HCT116 (cell line): ENCODE measurements at regions not wholly inside any gene's neighbourhood (a gene's known extent, or its start where the extent isn't known, plus 50 kb on each side); places are given as distances from the start of the nearest gene placed in this dataset.

ENCODE experiments used
- ATAC-seq: fragments of 200-7000 bp; cut with Tn5 transposase; 2 replicates; pipeline ENCODE4 v1.9.1; 2020; ENCODE audit warnings: mild to moderate bottlenecking, moderate library complexity
- BruUV-seq: library from RNA; stranded (reverse); fragments of 400-500 nt; replicated peaks from 2 replicates; lab custom pipeline; 2021; lab: Mats Ljungman, UMichigan
- CTCF ChIA-PET: fragments of 300-600 bp; sonication (Branson Sonifier 250); formaldehyde crosslinking; loops from one replicate; lab custom pipeline; 2021; ENCODE audit warnings: antibody characterized with exemption; lab: Charles Lee
- POLR2A ChIA-PET: fragments of 300-600, 350-600 bp; sonication (Branson Sonifier 250); formaldehyde crosslinking; loops from one replicate; lab custom pipeline; 2021; ENCODE audit warnings: antibody characterized with exemption; lab: Charles Lee
- RAD21 ChIA-PET, 2 experiments: fragments of 300-600 bp; sonication (Branson Sonifier 250); formaldehyde crosslinking; loops; one replicate each; lab custom pipeline; 2023; ENCODE audit warnings: low total read pairs in 2 of 2; ENCODE audit not compliant: uncharacterized antibody in 2 of 2, unreplicated experiment in 2 of 2, low non-redundant PET in 1 of 2; lab: Charles Lee
- DNase-seq: peaks from one replicate; pipeline ENCODE4 v3.0.0-alpha.2; 2010; ENCODE audit warnings: low read depth, low spot score
- H2AFZ ChIP-seq: fragments of 200-600 bp; shearing (Covaris generic), sonication (generic); 2 replicates; pipeline ENCODE4 v1.6.1; 2017; ENCODE audit warnings: low read depth, mixed run types, mixed read lengths, antibody characterized with exemption, low read length; ENCODE audit not compliant: poor library complexity, severe bottlenecking
- H3K27ac ChIP-seq: 2 replicates; pipeline ENCODE4 v1.5.1; 2012; ENCODE audit warnings: low read depth, low read length
- H3K27me3 ChIP-seq: fragments of 200-600 bp; sonication (generic); 2 replicates; pipeline ENCODE4 v1.6.1; 2016; ENCODE audit warnings: mixed run types, low read length, mixed read lengths; ENCODE audit not compliant: insufficient read depth
- H3K36me3 ChIP-seq, 2 experiments: fragments of 200-500 bp in 1 of 2; fragments of 200-600 bp in 1 of 2; sonication (Bioruptor generic) in 1 of 2; sonication (generic) in 1 of 2; 2 replicates each; pipeline versions ENCODE4 v1.5.1 to v1.6.1; 2014 to 2016; ENCODE audit warnings: low read length in 2 of 2, inconsistent platforms in 1 of 2, mixed read lengths in 1 of 2, mixed run types in 1 of 2; ENCODE audit not compliant: insufficient read depth in 2 of 2, control insufficient read depth in 1 of 2
- H3K4me1 ChIP-seq, 2 experiments: fragments of 200-600 bp in 1 of 2; sonication (generic) in 1 of 2; 2 replicates each; pipeline versions ENCODE4 v1.5.1 to v1.6.1; 2012 to 2017; ENCODE audit warnings: low read length in 2 of 2, inconsistent platforms in 1 of 2, mild to moderate bottlenecking in 1 of 2, mixed read lengths in 1 of 2, mixed run types in 1 of 2, moderate library complexity in 1 of 2; ENCODE audit not compliant: insufficient read depth in 2 of 2, control insufficient read depth in 1 of 2
- H3K4me2 ChIP-seq: fragments of 200-600 bp; sonication (generic); 2 replicates; pipeline ENCODE4 v1.6.1; 2017; ENCODE audit warnings: mixed run types, low read length, mixed read lengths
- H3K4me3 ChIP-seq, 2 experiments: fragments of 200-600 bp in 1 of 2; sonication (generic) in 1 of 2; replicated peaks in 1 of 2; 2 replicates each; pipeline ENCODE4 v1.5.1; 2011 to 2016; ENCODE audit warnings: low read length in 2 of 2, control low read depth in 1 of 2, low read depth in 1 of 2, mild to moderate bottlenecking in 1 of 2, mixed read lengths in 1 of 2, mixed run types in 1 of 2
- H3K79me2 ChIP-seq: fragments of 200-600 bp; sonication (generic); 2 replicates; pipeline ENCODE4 v1.6.1; 2017; ENCODE audit warnings: mild to moderate bottlenecking, mixed run types, low read length, moderate library complexity, mixed read lengths; ENCODE audit not compliant: insufficient read depth
- H3K9ac ChIP-seq: fragments of 200-600 bp; sonication (generic); 2 replicates; pipeline ENCODE4 v1.6.1; 2016; ENCODE audit warnings: low read length, mixed read lengths
- H3K9me2 ChIP-seq: fragments of 200-600 bp; sonication (generic), shearing (Covaris generic); 2 replicates; pipeline ENCODE4 v1.6.1; 2017; ENCODE audit warnings: mixed run types, mild to moderate bottlenecking, moderate library complexity; ENCODE audit not compliant: insufficient read depth
- H3K9me3 ChIP-seq, 2 experiments: fragments of 200-500 bp in 1 of 2; fragments of 200-600 bp in 1 of 2; sonication (Bioruptor generic) in 1 of 2; sonication (generic) in 1 of 2; 2 replicates each; pipeline ENCODE4 v1.6.1; 2014 to 2017; ENCODE audit warnings: low read length in 2 of 2, mixed read lengths in 2 of 2, inconsistent platforms in 1 of 2, low read depth in 1 of 2, mild to moderate bottlenecking in 1 of 2, mixed run types in 1 of 2, moderate library complexity in 1 of 2; ENCODE audit not compliant: control insufficient read depth in 1 of 2, insufficient read depth in 1 of 2
- H4K20me1 ChIP-seq: fragments of 200-600 bp; sonication (generic), shearing (Covaris generic); 2 replicates; pipeline ENCODE4 v1.6.1; 2017; ENCODE audit warnings: mixed run types, mild to moderate bottlenecking, moderate library complexity; ENCODE audit not compliant: insufficient read depth
- ATF3 ChIP-seq: IDR thresholded peaks from 2 replicates; pipeline ENCODE4 v1.6.1; 2012
- CBX3 ChIP-seq: IDR thresholded peaks from 2 replicates; pipeline ENCODE4 v1.6.1; 2012; ENCODE audit warnings: low read depth
- CTCF ChIP-seq, 3 experiments: fragments of 200-600 bp in 1 of 3; sonication (generic) in 1 of 3; IDR thresholded peaks in 2 of 3; conservative IDR thresholded peaks in 1 of 3; 2 replicates each; pipeline ENCODE4 v1.5.1; 2012 to 2017; ENCODE audit warnings: low read depth in 2 of 3, low read length in 2 of 3, antibody characterized with exemption in 1 of 3, borderline replicate concordance in 1 of 3, control low read depth in 1 of 3, mild to moderate bottlenecking in 1 of 3, mixed read lengths in 1 of 3, mixed run types in 1 of 3, moderate library complexity in 1 of 3; ENCODE audit not compliant: insufficient read depth in 1 of 3
- EGR1 ChIP-seq: IDR thresholded peaks from 2 replicates; pipeline ENCODE4 v1.6.1; 2012; ENCODE audit warnings: low read depth
- EZH2 ChIP-seq: fragments of 200-600 bp; sonication (generic); IDR thresholded peaks from 2 replicates; pipeline ENCODE4 v1.6.1; 2017; ENCODE audit warnings: antibody characterized with exemption, mixed run types
- EZH2phosphoT487 ChIP-seq: fragments of 200-600 bp; IDR thresholded peaks from 2 replicates; pipeline ENCODE4 v1.6.1; 2018; ENCODE audit warnings: antibody characterized with exemption, borderline replicate concordance
- JUND ChIP-seq: IDR thresholded peaks from 2 replicates; pipeline ENCODE4 v1.6.1; 2012
- MAX ChIP-seq: IDR thresholded peaks from 2 replicates; pipeline ENCODE4 v1.6.1; 2012
- POLR2AphosphoS5 ChIP-seq: IDR thresholded peaks from 2 replicates; pipeline ENCODE4 v1.6.1; 2011; ENCODE audit warnings: mild to moderate bottlenecking, low read depth, low read length, moderate library complexity
- REST ChIP-seq: IDR thresholded peaks from 2 replicates; pipeline ENCODE4 v1.6.1; 2012; ENCODE audit warnings: low read depth
- SIN3A ChIP-seq: IDR thresholded peaks from 2 replicates; pipeline ENCODE4 v1.6.1; 2012; ENCODE audit warnings: low read depth
- ZBTB33 ChIP-seq: IDR thresholded peaks from 2 replicates; pipeline ENCODE4 v1.6.1; 2011; ENCODE audit warnings: mild to moderate bottlenecking, low read length, moderate library complexity; ENCODE audit not compliant: insufficient replicate concordance; ENCODE audit errors: extremely low read depth
- ZFX ChIP-seq: fragments of 450-650 bp; IDR thresholded peaks from 2 replicates; pipeline ENCODE4 v1.6.1; 2017
- ZNF274 ChIP-seq: fragments of 200-500 bp; sonication (Bioruptor generic); IDR thresholded peaks from 2 replicates; pipeline ENCODE4 v1.6.1; 2014; ENCODE audit warnings: mild to moderate bottlenecking, low read depth, low read length, inconsistent platforms
- intact Hi-C: fragments of 100-400 bp; cut with micrococcal nuclease; formaldehyde crosslinking; loops from 2 replicates; pipeline ENCODE4 v1.10.0; 2022

- CTCF ChIA-PET: no interaction called here
- no peak for DNase-seq
- Histone ChIP-seq H2AFZ (no peak overlapping the region), H3K79me2 (no peaks in the 10 kb centered on the region), H3K4me2 (no peak overlapping the region), H3K9me2 (no peaks in the 10 kb centered on the region), H3K9ac (no peak overlapping the region), H4K20me1 (no peaks in the 10 kb centered on the region), H3K27me3 (no peaks in the 10 kb centered on the region), H3K9me3 (no peaks in the 10 kb centered on the region), H3K36me3 (no peaks in the 10 kb centered on the region), H3K4me3 (no peak overlapping the region), H3K27ac (no peak overlapping the region), H3K4me1 (peaks cover 21 to 25% of the 10 kb centered on the region in 2 experiments)
- RAD21 ChIA-PET: no interaction called here
- ATAC-seq: no peak
- TF ChIP-seq SIN3A (no peak), POLR2AphosphoS5 (no peak), EZH2phosphoT487 (no peak), REST (no peak), ZNF274 (no peak)
- POLR2A ChIA-PET: no interaction called here
- no TSS peak for BruUV-seq
- intact Hi-C loops: no loop called here
Measured at GRCh38 chrX:2581296-2581695, 80.5 kb upstream of the DHRSX start.

GRCh38 chrX:2578864-2579263 lies 78.1 kb upstream of the DHRSX start:
- ChIA-PET POLR2A (no interaction called here), RAD21 (no interaction called here), CTCF (no interaction called here)
- H3K4me3 ChIP-seq: no peak overlapping the region
- BruUV-seq: no TSS peak
- no peaks in the 10 kb centered on the region for H4K20me1 ChIP-seq
- H3K4me2 ChIP-seq: no peak overlapping the region
- no peak overlapping the region for H3K9ac ChIP-seq
- H3K36me3 ChIP-seq: no peaks in the 10 kb centered on the region
- H3K9me2 ChIP-seq: no peaks in the 10 kb centered on the region
- no peaks in the 10 kb centered on the region for H3K9me3 ChIP-seq
- no peak for DNase-seq
- no peaks in the 10 kb centered on the region for H3K27me3 ChIP-seq
- no peak overlapping the region for H2AFZ ChIP-seq
- no peak overlapping the region for H3K27ac ChIP-seq
- intact Hi-C loops: no loop called here
- ATAC-seq: no peak
- H3K79me2 ChIP-seq: no peaks in the 10 kb centered on the region
- H3K4me1 ChIP-seq: peaks cover 23 to 28% of the 10 kb centered on the region in 2 experiments
- TF ChIP-seq CTCF (IDR thresholded peaks at IDR 0.05 in 2 of 3, conservative IDR thresholded peaks at IDR 0.05 in 1 of 3; ENCODE audit: borderline replicate concordance in 1 of 3, insufficient read depth in 1 of 3, low read depth in 2 of 3, low read length in 2 of 3) (no peak), EGR1 (no peak), ZBTB33 (no peak), CBX3 (no peak), JUND (no peak), ATF3 (no peak), ZFX (no peak), MAX (no peak), EZH2 (no peak)
